ENCODE measurements at regions not wholly inside any gene's neighbourhood (a gene's known extent, or its start where the extent isn't known, plus 50 kb on each side); places are given as distances from the start of the nearest gene placed in this dataset.
"Not testable (repeated sequence)": the region's sequence is repeated elsewhere in the genome, so short reads cannot be mapped to it uniquely, and the experiment has no call there.

DNA sequence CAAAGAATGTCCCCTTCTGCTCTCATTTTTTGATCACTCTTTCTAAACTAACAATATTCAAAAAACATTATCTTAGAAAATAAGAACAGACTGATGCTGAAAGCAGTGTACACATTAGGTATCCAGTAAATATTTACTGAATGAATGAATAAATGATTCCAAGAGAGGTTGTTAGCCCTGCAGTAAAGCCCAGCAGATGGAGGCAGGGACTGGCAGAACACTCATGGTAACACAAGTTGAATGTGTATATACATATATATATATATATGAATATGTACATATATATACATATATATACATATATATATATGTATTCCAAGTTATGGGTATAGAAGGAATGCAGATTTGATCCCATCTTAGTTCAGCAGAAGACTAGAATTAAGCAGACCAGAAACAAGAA is 546.3 kb downstream of the RAB38 start:
- DNase-seq, result no peak

DNA sequence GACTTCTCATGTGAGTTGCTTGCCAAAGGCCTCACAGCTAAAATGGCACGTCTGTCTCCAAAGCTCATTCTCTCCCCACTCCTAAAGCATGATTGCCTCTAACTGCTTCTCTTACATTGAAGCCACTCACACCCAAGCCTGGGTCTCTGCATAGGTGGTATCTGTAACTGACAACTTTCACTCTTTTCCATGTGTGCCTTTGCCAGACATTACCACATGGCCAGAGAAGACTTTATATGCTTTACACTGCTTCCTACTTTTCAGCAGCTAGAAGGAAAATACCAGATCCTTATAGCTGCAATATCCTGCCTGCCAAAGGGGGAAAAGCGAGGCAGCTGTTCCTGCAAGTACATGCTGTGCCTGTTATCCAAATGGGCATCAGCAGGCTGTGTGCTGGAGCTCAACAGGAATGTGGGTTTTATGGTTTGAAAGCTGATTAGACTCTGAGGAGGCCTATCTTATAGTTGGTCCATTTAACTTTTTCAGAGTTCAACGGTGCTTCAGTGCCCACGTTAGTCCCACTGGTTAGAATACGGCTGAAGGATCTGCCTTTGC is 547.1 kb downstream of the RAB38 start:
- no peak for DNase-seq

- DNase-seq, result not testable (repeated sequence)
These were observed 551.5 kb downstream of the RAB38 start for GRCh38 chr11:87623531-87624365.

GRCh38 chr11:87616511-87616910 is 558.7 kb downstream of the RAB38 start:
- no peak for DNase-seq

GRCh38 chr11:87604350-87604749 is 566.6 kb downstream of the TMEM135 start:
- no peak for DNase-seq

- DNase-seq, result no peak
These were observed 566.2 kb downstream of the TMEM135 start for GRCh38 chr11:87603887-87604286.

- no peak for DNase-seq
These were observed 565.0 kb downstream of the TMEM135 start for GRCh38 chr11:87602776-87603175.

GRCh38 chr11:87600938-87601337 is 563.2 kb downstream of the TMEM135 start:
- DNase-seq, result no peak

GRCh38 chr11:87597725-87598124 is 560.0 kb downstream of the TMEM135 start:
- DNase-seq, result no peak

DNA sequence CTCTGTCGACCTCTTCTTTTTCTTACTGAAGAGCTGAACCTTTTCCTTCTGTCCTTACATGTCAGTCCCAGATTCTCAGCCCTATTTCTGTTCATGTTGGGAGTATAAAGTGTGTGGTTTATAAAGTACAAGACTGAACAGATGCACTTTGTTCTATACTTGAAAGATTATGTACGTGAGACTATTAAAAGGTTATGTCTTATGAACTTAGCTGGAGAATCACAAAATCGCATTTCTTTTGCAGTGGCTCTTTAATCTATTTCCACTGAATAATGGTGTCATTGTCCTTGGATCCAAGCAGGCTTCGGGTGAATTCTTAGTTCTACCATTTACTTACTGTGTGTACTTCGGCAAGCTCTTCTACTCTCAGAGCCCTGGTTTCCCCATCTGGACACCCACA is 558.4 kb downstream of the TMEM135 start:
- DNase-seq, result no peak

GRCh38 chr11:87589082-87589481 is 551.3 kb downstream of the TMEM135 start:
- DNase-seq, result no peak

GRCh38 chr11:87585613-87586012 is 547.9 kb downstream of the TMEM135 start:
- not testable (repeated sequence) for DNase-seq

- no peak for DNase-seq
These were observed 546.2 kb downstream of the TMEM135 start for GRCh38 chr11:87583931-87584330.

- DNase-seq, result no peak
These were observed 537.4 kb downstream of the TMEM135 start for GRCh38 chr11:87575088-87575487.

DNA sequence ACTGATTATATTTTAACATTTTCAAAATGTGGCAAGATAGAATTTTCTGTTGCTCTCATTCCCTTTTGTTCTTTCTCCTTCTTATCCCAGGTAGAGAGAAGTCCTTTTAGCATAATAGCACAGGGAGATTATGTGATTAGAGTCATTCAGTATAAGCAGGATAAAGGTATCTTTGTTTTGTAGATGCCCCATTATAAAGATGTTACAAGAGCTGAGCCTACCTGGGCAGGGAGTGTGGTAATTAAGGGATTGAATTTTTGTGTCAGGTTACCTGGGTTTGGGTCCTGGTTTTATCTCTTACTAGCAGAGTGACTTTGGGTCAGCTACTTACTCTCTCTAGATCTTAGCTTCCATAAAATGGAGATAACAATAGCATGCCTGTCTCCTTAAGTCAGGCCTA is 536.5 kb downstream of the TMEM135 start:
- no peak for DNase-seq

- no peak for DNase-seq
These were observed 536.0 kb downstream of the TMEM135 start for GRCh38 chr11:87573708-87574107.

- no peak for DNase-seq
These were observed 535.1 kb downstream of the TMEM135 start for GRCh38 chr11:87572881-87573280.

- no peak for DNase-seq
These were observed 522.6 kb downstream of the TMEM135 start for GRCh38 chr11:87560352-87560751.

GRCh38 chr11:87559852-87560251 is 522.1 kb downstream of the TMEM135 start:
- DNase-seq, result not testable (repeated sequence)

- DNase-seq, result no peak
These were observed 517.4 kb downstream of the TMEM135 start for GRCh38 chr11:87555101-87555500.

DNA sequence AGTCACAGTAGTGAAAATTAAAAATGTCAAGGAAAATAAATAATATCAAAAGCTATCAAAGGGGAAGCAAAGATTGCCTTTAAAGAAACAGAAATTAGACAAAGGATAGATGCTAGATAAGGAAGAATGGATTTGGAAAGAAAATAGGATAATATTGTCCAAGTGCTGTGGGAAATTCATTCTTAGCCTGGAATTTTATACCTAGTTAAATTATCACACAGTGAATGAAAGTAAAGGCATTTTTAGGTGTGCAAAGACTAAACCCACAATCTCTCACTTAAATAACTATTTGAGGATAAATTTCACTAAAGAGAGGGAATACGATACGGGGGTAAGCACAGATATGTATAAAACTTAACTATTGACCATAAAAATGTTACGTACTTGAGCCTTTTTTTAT is 511.1 kb downstream of the TMEM135 start:
- DNase-seq, result no peak

DNA sequence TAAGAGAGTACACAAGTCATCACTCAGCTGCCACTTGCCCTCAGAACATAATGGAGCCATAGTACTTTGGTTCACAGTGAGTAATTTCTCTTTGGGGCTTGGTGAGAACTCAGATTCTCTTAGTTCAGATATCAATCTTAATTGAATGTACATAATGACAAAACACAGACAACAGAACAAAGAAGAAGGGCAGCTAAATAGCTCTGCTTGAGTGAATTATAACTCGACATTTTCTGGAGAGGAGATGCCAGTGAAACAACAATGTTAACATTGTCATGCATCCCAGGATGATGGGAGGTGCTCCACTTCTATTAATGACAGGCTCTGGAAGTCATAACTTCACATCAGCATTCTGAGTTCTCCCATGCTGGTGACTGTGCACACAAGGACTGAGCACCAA is 508.1 kb downstream of the TMEM135 start:
- DNase-seq, result no peak

DNA sequence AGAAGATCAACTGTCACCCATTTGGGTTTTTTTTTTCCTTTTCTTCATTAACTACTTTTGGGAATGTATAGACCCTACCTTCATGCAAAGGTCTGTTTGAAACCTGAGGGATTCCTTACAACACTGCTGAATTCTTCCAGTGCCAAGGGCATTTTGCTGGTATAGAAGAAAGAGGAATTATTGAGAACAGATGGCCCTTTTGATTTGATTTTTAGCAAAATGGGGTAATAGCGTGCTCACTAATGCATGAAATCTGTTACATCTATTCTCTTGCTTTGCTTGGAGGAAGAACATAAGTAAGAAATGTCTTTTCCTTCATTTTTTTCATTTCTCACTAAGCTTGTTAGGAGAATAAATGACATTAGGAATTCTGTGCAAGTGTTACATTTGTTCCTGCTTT is 501.9 kb downstream of the TMEM135 start:
- DNase-seq, result no peak

DNA sequence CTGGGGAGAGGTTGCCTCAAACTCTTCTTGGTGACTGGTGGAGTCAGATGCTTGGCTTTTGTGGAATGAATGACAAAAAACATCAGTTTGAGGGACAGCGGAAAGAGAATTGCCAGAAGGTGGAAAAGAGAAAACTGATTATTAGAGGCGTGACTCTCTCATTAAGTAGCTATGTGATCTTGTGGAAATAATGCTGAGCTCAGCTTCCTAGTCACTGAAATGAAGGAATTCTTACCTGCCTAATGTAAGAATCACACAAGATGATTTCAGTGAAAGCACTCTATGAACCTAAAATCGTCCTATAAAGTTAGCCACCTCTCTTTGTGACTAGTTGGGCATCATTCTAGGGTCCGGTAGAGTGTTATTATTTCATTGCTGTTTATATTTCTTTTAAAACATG is 498.8 kb downstream of the TMEM135 start:
- DNase-seq, result no peak

DNA sequence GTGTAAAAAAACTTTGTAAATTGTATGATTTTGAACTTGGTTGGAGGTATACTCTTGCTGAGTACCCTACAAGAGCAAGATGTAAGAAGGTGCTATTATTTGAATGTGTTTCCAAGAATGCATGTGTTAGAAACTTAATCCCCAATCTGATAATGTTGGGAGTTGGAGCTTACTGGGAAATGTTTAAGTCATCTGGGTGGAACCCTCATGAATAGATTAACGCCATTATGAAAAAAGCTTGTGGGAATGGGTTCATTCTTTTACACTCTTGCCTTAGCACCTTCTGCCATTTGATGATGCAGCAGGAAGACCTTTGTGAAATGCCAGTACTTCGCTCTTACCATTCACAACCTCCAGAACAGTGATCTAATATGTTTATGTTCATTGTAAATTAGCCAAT is 498.3 kb downstream of the TMEM135 start:
- DNase-seq, result no peak
